Stimulated activated naive CD4-positive, alpha-beta T cell (primary cell): ENCODE measurements at regions not wholly inside any gene's neighbourhood (a gene's known extent, or its start where the extent isn't known, plus 50 kb on each side); places are given as distances from the start of the nearest gene placed in this dataset.
A peak's percentile ranks its signal among the peaks of the same experiment; 100 is the strongest.
"Not testable (repeated sequence)": the region's sequence is repeated elsewhere in the genome, so short reads cannot be mapped to it uniquely, and the experiment has no call there.

Experiments
- DNase-seq, 6 experiments: peaks; one replicate each; lab custom pipeline; 2025; lab: John Stamatoyannopoulos, UW

DNA sequence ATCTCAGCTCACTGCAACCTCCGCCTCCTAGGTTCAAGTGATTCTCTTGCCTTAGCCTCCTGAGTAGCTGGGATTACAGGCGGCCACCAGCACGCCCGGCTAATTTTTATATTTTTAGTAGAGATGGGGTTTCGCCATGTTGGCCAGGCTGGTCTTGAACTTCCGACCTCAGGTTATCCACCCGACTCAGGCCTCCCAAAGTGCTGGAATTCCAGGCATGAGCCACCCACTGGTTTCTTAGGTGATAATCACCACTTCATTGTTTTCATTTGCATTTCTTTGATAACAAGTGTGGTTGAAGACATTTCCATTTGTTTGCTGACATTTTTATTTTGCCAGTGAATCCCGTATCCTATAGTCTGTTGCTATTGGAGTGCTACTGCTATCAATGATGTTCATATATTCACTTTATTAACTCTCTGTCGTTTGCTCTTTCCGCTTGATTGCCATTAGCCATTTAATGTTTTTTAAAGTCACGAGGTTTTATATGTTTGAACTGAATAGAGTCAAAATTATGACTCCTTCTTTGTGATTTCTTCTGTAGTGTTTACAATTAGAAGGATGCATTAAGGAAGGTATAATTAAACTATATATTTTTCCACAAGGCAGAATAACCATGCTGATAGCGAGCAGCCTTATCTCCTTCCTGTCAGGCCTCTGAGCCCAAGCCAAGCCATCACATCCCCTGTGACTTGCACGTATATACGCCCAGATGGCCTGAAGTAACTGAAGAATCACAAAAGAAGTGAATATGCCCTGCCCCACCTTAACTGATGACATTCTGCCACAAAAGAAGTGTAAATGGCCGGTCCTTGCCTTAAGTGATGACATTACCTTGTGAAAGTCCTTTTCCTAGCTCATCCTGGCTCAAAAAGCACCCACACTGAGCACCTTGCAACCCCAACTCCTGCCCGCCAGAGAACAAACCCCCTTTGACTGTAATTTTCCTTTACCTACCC is 87.3 kb upstream of the DAPK1 start:
- not testable (repeated sequence) for DNase-seq

DNA sequence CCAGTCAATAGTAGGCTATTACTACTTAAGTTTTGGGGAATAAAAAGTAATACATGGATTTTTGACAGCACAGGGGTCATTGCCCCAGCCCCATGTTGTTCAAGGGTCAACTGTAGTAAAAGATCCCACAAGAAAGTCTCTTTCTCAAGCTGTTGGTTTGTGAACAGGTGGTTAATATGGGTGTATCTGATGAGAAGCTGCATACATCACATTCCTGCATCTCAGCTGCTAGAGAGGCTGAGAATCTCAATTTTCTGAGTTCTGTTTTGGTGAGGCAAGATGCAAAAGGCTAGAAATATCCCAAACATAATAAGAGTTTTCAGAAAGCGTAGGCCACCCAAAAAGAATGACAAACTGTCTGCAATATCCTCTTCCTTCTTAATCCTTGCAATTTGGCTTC is 76.8 kb upstream of the DAPK1 start:
- no peak for DNase-seq

DNA sequence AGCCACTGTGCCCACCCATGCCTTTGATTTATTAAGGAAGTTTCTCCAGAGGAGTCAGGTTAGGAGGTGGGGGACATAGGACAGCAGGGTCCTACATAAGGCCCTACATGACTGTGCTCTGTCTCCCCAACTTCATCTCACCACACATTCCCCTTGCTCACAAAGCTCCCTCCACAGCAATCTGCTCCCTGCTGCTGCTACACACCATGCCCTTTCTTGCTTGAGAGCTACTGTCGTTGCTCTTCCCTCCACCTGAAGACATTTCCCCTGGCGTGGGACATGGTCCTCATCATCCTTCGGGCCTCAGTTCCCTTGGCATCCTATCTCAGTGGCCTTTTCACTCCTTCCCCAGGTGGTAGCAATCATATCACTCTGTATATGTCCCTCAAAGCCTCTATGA is 75.9 kb upstream of the DAPK1 start:
- no peak for DNase-seq

DNA sequence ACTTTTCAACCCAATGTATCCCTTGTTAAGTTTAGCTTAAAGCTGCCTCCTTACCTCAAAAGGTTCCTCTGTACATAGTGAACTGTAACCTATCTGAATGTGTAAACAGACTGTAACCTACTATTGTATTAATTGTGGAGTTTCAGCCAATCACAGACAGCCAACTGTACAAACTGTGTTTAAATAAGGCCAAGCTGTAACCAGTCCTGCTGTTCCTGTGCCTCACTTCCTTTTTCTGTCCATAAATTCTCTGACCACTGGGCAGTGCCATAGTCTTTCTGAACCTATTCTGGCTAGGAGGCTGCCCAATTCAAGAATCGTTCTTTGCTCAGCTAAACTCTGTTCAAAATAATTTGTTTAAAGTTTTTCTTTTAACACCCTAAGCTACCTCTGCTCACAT is 74.7 kb upstream of the DAPK1 start:
- no peak for DNase-seq

DNA sequence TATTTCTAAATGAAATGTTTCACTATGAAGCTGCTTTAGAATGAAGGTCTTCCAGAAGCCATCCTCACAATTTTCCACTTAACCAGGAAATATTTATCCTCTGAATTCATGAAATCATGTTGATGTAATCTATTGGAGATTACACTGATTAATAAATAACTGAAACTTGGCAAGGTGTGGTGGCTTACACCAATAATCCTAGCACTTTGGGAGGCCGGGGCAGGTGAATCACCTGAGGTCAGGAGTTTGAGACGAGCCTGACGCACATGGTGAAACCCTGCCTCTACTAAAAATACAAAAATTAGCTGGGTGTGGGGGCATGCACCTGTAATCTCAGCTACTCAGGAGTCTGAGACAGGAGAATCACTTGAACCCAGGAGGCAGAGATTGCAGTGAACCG is 73.8 kb upstream of the DAPK1 start:
- DNase-seq = not testable (repeated sequence)

DNA sequence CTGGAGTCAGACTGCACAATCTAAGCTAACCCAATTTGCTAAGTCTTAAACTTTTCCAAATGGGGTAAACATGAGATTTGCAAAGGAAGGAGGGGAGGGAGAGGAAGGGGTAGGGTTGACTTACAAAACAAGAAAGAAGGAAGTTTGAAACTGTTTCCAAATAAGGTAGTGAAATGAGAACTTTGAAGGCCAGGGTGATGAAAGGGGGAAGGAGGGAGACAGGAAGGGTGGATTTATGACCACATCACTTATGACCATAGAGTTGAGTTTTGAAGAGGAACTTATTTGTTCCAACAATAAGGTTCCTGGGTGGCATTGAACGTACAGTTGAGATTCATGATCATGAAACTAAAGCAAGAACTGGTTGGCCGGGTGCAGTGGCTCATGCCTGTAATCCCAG is 72.5 kb upstream of the DAPK1 start:
- DNase-seq = no peak

DNA sequence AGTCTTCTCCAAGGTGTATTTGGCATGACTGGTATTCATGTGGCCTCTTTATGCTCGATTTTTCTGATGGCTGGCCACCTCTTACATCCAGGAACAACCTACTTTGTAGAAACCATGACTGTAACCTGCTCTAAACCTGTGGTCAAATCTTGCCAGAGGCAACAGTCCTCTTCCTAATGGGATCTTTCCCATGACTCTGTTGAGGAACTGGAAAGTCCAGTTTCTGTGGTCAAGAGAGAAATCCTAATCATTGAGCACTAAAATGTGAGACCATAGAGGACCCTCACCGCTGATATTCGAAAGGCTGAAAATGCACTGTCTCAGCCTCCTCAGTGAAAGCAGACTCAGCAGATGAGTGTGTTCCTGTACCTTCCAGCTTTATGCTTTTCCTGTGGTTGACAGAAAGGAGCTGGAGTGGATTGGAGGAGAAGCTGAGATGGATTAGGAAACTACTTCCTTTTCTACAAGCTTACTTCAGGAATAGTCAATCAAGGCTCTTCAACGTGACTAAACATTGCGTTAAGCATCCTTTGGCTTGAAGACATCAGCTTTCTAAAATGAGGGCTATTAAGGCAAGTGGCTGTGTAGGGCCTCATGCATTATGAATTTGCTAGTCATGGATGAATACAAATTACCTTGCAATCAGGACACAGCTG is 69.7 kb upstream of the DAPK1 start:
- DNase-seq = no peak

DNA sequence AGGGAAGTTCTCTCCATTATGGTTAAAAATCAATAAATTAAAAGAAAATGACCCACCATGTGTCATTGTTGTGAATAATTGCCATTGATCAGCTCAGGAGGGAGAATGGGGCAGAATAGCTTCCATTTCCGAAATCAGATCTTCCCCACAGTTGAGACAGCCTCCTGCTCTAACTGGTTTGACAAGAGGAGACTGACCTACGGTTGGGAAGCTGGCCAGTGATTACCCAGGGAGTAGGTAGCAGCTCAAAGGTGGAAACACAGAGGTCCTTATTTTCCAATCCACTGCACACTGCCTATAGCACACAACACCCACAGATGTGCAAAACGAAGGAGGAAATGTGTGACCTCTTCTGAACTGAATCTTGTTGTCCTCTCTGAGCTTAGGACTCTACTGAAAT is 69.0 kb upstream of the DAPK1 start:
- DNase-seq = no peak

DNA sequence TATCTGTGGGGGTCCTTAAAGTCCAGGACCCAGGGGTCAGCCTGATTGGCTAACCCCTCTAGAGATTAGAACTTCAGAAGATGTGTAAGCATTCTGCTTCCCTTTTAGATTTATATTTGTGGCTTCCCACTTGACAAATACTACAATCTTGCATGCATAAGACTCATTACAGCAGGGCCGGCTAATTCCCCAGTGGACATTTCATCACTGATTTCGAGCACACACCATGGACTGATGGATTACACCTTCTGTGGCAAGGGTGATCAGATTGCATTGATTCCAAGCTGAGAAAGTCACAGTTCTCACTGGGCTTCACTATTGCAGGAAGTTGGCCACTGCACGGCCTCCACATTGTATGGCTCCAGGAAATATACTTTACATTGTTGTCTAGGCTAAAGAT is 65.8 kb upstream of the DAPK1 start:
- DNase-seq = no peak

DNA sequence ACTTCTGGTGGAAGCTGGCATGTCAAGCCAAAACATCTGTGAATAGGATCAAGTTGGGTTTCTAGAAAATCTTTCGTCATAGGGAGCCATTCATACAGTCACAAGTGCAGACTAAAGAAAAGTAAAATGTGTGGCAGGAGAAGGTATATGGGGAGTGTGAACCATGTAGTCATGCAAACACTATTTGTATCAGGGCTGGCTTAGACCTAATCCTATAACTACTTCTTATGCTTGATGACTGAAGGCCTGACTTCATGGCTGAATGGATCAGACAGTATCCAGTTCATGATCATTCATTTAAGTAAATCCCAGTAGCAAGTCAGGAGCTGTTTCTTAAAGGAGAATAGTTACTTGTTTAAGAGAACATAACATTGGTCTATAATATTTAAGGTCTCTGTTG is 63.8 kb upstream of the DAPK1 start:
- DNase-seq = no peak

DNA sequence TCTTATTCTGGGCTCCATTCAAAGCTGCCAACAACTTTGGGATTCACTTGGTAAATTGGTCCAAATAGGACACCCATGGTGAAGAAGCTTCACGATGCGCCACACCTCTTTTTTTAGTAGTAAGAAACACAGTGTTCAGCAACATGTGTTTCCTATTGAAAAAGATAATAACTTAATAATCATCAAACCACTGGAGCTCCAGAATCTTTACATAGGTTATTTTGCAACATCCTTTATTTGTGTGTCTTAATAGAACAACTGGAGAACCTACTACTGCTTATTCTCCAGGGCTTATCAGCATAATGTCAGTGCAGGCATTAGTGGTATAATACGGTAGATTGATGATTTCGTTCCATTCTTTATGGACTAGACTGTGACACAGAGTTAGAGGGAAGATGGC is 63.3 kb upstream of the DAPK1 start:
- no peak for DNase-seq

DNA sequence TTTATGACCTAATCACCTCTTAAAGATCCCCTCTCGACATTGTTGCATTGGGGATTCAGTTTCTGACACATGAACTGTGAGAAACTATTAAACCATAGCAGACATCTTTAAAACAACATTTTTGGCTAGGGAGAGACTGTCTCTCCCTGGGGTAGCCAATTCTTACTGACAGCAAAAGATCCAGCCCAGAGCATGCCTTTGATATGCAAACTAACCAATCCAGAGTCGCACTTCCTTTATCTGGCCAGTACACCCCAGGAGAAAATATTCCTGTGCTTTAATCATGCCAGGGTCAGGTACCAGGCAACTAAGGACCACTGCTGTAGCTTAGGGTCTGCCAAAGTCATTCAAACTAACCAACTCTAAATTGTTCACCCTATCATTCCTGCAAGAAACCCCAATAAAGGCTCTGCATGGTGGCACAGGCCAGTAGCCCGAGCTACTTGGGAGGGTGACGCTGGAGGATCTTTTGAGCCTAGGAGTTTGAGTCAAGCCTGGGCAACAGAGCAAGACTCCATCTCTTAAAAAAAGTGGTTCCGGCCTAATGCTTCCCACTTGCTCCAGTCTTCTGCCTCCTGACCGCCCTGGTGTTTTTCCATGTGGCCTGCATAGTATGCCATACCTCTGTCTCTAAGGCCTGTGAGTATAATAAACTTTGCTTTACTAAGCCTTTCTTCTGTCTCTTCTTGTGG is 62.3 kb upstream of the DAPK1 start:
- no peak for DNase-seq

DNA sequence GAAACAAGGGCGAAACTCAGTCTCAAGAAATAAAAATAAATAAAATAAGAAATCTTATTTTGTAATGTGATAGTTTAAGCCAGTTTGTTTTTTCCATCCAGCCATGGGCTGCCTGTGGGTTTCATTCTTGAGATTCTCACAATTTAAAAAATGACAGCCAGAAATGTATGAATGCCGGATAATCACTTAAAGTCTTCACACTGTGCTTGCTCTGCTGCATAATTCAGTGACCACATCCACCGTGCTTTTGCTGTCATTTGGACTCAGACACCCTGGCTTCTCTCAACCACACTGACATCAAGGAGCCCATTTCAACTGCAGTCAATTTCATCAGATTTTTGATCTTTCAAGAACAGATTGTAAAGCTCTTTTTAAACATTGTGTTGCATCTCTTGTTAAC is 61.0 kb upstream of the DAPK1 start:
- no peak for DNase-seq

DNA sequence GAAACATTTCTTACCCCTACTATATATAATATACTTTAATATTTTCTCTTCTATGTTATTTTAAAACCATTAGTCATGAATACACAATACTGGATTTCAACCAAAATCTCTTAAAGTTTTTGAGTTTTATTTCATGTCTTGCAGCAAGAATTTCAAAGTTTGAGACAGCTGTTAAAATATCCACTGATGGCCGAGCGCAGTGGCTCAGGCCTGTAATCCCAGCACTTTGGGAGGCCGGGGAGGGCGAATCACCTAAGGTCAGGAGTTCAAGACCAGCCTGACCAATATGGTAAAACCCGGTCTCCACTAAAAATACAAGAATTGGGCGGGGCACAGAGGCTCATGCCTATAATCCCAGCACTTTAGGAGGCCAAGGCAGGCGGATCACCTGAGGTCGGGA is 59.7 kb upstream of the DAPK1 start:
- no peak for DNase-seq

DNA sequence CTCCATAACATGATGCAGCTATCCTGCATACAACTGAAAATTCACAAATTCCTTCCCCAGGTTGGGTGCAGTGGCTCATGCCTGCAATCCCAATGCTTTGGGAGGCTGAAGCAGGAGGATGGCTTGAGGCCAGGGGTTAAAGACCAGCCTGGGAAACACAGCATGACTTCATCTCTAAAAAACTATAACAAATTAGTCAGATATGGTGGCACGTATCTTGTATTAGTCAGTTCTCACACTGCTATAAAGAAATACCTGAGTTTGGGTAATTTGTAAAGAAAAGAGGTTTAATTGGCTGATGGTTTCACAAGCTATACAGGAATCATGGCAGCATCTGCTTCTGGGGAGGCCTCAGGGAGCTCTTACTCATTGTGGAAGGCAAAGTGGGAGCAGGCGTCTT is 56.4 kb upstream of the DAPK1 start:
- no peak for DNase-seq

DNA sequence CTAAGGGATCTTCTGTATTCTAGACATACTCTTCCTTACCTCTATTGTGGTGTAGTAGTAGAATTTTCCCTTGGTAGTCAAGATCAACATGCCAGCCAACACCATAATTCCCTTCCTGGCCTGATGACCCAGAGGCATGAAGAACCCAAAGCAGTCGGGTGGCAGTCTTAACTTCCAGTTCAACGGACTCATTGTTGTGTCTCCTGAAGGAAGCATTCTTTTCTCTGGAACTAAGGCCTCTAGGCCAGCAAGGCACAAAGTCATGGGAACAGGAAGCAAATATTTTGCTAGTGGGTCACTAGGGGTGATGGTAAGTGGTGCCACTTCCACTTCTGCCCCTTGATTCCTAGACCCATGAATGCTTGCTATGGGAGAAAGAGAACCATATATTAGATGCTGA is 55.2 kb upstream of the DAPK1 start:
- DNase-seq = no peak

DNA sequence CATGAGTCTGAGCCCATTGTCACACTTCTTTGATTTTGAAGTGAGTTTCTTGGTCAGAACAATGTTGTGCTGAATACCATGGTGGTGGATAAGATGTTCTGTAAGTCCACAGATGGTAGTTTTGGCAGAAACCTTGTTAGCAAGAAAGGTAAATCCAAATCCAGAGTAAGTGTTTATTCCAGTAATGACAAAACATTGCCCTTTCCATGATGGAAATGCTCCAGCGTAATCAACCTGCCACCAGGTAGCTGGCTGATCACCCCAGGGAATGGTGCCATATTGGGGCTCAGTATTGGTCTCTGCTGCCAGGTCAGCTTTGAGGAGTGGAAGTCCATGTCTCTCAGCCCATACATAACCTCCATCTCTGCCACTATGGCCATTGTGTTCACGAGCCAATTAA is 54.7 kb upstream of the DAPK1 start:
- DNase-seq = no peak

DNA sequence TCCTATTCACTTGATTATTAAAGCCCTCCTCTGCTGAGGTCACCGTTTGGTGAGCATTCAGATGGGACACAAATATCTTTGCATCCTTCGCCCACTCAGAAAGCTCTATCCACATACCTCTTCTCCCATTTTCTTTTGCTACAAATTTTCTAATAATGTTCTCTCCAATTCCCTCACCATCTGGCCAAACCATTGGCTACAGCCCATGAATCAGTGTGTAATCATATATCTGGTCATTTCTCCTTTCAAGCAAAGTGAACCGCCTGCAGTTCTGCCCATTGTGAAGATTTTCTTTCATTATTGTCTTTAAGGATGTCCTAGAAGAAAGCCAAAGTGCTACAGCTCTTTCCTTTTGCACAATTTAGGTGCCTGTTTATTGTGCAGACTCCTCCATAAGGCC is 54.2 kb upstream of the DAPK1 start:
- DNase-seq = no peak

DNA sequence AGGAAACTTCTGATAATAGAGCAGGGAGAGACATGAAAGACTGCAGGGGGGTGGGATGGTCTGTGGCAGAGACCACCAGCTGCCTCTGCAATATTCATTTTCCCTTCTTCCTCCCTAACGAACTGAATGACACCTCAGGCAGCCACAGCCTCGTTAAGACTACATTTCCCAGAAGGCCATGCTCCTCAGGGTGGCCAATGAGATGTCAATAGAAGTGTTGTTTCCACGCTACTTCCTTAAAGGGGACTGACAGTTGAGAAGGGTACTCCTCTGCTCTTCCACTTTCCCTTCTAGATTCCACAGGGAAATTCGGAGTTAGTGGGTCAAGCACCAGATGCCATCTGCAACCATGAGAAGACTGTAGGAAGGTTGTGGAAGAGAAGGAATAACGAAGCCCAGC is 52.0 kb upstream of the DAPK1 start:
- peak in 3 of 6 experiments; percentile 1 to 7 (median 5) for DNase-seq

DNA sequence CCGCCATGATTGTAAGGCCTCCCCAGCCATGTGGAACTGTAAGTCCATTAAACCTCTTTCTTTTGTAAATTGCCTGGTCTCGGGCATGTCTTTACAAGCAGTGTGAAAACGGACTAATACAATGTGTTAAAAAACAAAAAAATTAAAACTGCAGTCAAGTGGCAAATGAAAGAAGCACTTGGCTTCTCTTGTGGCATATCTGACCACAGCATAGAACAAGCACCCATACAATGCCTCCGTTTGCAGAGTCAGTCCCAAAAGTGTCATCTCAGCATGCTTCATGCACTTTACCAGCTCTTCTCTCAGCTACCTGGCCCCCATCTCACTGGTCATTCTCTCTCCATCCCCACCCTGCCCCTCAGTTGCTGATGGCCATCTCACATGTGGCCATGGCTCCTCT is 51.1 kb upstream of the DAPK1 start:
- DNase-seq = no peak

DNA sequence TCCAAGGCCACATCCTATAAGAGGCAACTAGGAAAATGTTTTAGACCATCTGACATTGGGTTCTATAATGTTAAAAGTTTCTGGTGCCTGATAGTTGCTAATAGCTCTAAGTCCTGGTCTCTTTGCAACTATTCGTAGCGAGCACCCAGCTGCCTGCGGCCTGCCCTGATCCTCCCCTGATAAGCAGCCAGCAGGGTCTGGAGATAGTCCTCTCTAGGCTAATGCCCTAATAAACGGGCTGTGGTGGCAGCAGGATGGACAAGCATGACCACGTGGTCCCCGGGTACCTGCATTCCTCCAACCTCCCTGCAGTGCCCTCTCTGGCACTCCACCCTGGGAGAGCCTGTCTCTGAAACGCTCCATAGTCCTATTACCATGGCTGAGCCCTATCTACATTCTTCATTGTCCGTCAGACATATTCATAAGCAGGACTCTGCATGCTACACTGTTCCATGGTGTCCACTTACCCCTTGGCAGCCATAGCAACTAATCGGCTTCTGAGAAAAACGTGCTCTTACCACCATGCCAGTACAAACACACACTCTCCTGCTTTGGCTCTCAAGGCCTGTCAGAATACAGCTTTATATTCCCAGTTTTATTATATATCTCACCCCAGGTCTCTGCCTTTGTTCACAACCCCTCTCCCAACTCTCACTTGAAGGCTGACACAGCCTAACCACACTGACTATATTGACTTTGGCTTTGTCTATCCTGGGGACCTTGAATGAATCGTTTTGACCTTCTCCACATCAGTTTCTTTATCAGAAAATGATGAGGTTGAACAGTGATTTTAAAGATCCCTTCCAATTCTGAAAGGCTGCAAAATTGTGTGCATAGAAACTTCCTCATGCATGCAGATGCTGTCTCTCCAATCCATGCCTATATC is 49.9 kb upstream of the DAPK1 start:
- DNase-seq = no peak
